ENCODE measurements at regions not wholly inside any gene's neighbourhood (a gene's known extent, or its start where the extent isn't known, plus 50 kb on each side); places are given as distances from the start of the nearest gene placed in this dataset.

GRCh38 chr3:180092889-180093288, 56.2 kb upstream of the PEX5L start:
- no peak for DNase-seq

GRCh38 chr3:180093535-180093934, 56.8 kb upstream of the PEX5L start:
- DNase-seq, result no peak

- no peak for DNase-seq
Measured at GRCh38 chr3:180097626-180098025, 60.9 kb upstream of the PEX5L start.

- DNase-seq, result no peak
Measured at GRCh38 chr3:180102134-180102533, 65.4 kb upstream of the PEX5L start.

- no peak for DNase-seq
Measured at GRCh38 chr3:180102604-180103003, 65.9 kb upstream of the PEX5L start.

- DNase-seq, result no peak
Measured at GRCh38 chr3:180116203-180116602, 79.5 kb upstream of the PEX5L start.

GRCh38 chr3:180116658-180117057, 79.9 kb upstream of the PEX5L start:
- no peak for DNase-seq

- DNase-seq, result no peak
Measured at GRCh38 chr3:180117381-180118163, 80.8 kb upstream of the PEX5L start.

- no peak for DNase-seq
Measured at GRCh38 chr3:180119567-180119966, 82.8 kb upstream of the PEX5L start.

- DNase-seq, result no peak
Measured at GRCh38 chr3:180123928-180124327, 87.2 kb upstream of the PEX5L start.

- DNase-seq, result no peak
Measured at GRCh38 chr3:180131169-180131568, 94.4 kb upstream of the PEX5L start.

- no peak for DNase-seq
Measured at GRCh38 chr3:180135101-180135500, 98.4 kb upstream of the PEX5L start.

- no peak for DNase-seq
Measured at GRCh38 chr3:180138871-180139270, 102.1 kb upstream of the PEX5L start.

GRCh38 chr3:180142041-180142440, 105.3 kb upstream of the PEX5L start:
- DNase-seq, result peak in 1 of 3 donors; percentile 0

- DNase-seq, result no peak
Measured at GRCh38 chr3:180142472-180142871, 105.7 kb upstream of the PEX5L start.

GRCh38 chr3:180161770-180162169, 125.0 kb upstream of the PEX5L start:
- no peak for DNase-seq

- DNase-seq, result no peak
Measured at GRCh38 chr3:180175572-180175971, 138.8 kb upstream of the PEX5L start.

- DNase-seq, result no peak
Measured at GRCh38 chr3:180176059-180176458, 139.3 kb upstream of the PEX5L start.

- DNase-seq, result no peak
Measured at GRCh38 chr3:180177255-180177654, 140.5 kb upstream of the PEX5L start.

- no peak for DNase-seq
Measured at GRCh38 chr3:180179562-180179961, 142.8 kb upstream of the PEX5L start.

- DNase-seq, result peak in 1 of 3 donors; percentile 68
Measured at GRCh38 chr3:180180795-180181194, 144.1 kb upstream of the PEX5L start.

- DNase-seq, result no peak
Measured at GRCh38 chr3:180181387-180181786, 144.7 kb upstream of the PEX5L start.

- DNase-seq, result no peak
Measured at GRCh38 chr3:180183346-180183745, 146.6 kb upstream of the PEX5L start.

- DNase-seq, result peak in 1 of 3 donors; percentile 68
Measured at GRCh38 chr3:180184816-180185215, 148.1 kb upstream of the PEX5L start.

Data from muscle of back (tissue), 3 donors.